Activated naive CD4-positive, alpha-beta T cell treated with anti-CD3 and anti-CD28 coated beads for 36 hours (primary cell): ENCODE measurements at regions not wholly inside any gene's neighbourhood (a gene's known extent, or its start where the extent isn't known, plus 50 kb on each side); places are given as distances from the start of the nearest gene placed in this dataset.
"Not testable (repeated sequence)": the region's sequence is repeated elsewhere in the genome, so short reads cannot be mapped to it uniquely, and the experiment has no call there.

Experiments used
- CTCF ChIA-PET: fragments of 350-600 bp; sonication (Branson Sonifier 250); formaldehyde crosslinking; loops from one replicate; lab custom pipeline; 2021; ENCODE audit warnings: antibody characterized with exemption; lab: Charles Lee
- DNase-seq: peaks from one replicate; pipeline ENCODE4 v3.0.0-alpha.2; 2020
- H3K27ac Mint-ChIP-seq: one replicate; pipeline ENCODE4 v1.8.0; 2021; ENCODE audit warnings: mild to moderate bottlenecking, mixed read lengths
- H3K27me3 Mint-ChIP-seq: one replicate; pipeline ENCODE4 v1.8.0; 2021; ENCODE audit warnings: low read depth, mixed read lengths
- H3K36me3 Mint-ChIP-seq: one replicate; pipeline ENCODE4 v1.8.0; 2021; ENCODE audit warnings: low read depth, mixed read lengths
- H3K4me1 Mint-ChIP-seq: one replicate; pipeline ENCODE4 v1.8.0; 2021; ENCODE audit warnings: low read depth, mixed read lengths
- H3K4me3 Mint-ChIP-seq: one replicate; pipeline ENCODE4 v1.8.0; 2021; ENCODE audit warnings: mild to moderate bottlenecking, moderate library complexity, mixed read lengths
- H3K9me3 Mint-ChIP-seq: one replicate; pipeline ENCODE4 v1.8.0; 2021; ENCODE audit warnings: mixed read lengths
- intact Hi-C: fragments of 100-400 bp; cut with micrococcal nuclease; formaldehyde crosslinking; loops from one replicate; pipeline ENCODE4 v1.15.1; 2023

DNA sequence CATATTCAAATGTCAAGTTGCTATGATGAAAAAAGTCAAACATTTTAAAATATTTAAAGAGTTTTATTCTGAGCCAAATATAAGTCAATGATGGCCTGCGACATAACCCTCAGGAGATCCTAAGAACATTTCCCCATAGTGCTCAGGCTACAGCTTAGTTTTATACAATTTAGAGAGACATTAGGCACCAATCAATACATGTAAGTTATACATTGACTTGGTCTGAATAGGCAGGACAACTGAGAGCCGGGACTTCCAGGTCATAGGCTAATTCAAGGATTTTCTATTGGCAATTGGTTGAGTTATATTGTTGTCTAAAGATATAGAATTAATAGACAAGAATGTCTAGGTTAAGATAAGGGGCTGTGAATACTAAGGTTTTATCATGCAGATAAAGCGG is 64.5 kb downstream of the UGT2B28 start:
- H3K9me3 Mint-ChIP-seq, CTCF ChIA-PET, H3K27me3 Mint-ChIP-seq, H3K36me3 Mint-ChIP-seq, H3K4me3 Mint-ChIP-seq, H3K27ac Mint-ChIP-seq, DNase-seq, intact Hi-C loops, H3K4me1 Mint-ChIP-seq: not testable (repeated sequence)

DNA sequence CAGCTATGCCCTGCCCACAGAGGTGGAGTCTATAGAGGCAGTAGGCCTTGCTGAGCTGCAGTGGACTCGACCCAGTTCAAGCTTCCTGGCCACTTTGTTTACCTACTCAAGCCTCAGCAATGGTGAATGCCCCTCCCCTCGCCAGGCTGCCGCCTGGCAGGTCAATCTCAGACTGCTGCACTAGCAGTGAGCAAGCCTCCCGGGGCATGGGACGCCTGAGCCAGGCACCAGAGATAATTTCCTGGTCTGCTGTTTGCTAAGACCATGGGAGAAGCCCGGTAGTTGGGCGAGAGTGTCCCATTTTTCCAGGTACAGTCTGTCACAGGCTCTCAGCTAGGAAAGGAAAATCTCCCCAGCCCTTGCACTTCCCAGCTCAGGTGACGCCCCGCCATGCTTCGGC is 68.5 kb downstream of the UGT2B28 start:
- H3K27me3 Mint-ChIP-seq, H3K27ac Mint-ChIP-seq, H3K4me1 Mint-ChIP-seq, DNase-seq, intact Hi-C loops, H3K9me3 Mint-ChIP-seq, H3K4me3 Mint-ChIP-seq, CTCF ChIA-PET, H3K36me3 Mint-ChIP-seq: not testable (repeated sequence)

DNA sequence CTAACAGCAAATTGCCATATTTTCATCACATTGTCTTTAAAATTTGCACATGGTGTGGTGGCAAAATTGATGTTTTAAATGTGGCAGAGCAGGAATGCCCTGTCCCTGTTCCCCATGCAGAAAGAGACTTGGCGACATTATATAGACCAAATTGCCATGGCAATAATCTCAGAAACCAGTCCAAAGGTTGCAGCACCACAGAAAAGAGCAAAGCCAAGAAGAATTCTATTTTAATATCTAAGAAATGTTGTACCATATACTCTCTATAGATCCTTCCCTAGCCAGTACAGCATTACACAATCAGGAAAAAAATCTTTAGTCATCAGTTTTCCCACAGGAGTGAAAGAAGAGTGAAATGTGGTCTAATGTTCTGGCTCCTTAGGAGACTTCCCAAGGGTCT is 80.0 kb downstream of the UGT2B28 start:
- H3K4me1 Mint-ChIP-seq = no peaks in the 10 kb centered on the region
- CTCF ChIA-PET = no interaction called here
- H3K36me3 Mint-ChIP-seq = no peaks in the 10 kb centered on the region
- no peaks in the 10 kb centered on the region for H3K9me3 Mint-ChIP-seq
- intact Hi-C loops = no loop called here
- DNase-seq = no peak
- H3K27ac Mint-ChIP-seq = no peak overlapping the region
- no peak overlapping the region for H3K4me3 Mint-ChIP-seq
- H3K27me3 Mint-ChIP-seq = no peaks in the 10 kb centered on the region

DNA sequence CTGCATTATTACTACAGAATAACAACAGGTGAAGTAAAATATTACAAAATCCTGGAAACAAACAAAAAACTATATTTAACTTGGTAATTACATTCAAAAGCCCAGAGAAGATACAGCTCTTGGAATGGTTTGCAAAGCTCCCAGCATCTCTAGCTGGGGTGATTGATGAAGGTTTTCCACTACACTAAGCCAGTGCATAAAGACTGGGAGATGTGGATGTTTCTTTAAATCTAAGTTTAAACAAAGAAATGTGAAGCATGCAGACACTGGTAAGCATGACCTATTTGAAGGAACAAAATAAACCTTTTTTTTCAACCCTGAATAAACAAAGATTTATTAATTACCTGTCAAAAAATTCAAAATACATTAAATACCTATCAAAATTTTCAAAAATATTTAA is 80.5 kb downstream of the UGT2B28 start:
- H3K9me3 Mint-ChIP-seq, intact Hi-C loops, H3K4me1 Mint-ChIP-seq, H3K36me3 Mint-ChIP-seq, CTCF ChIA-PET, DNase-seq, H3K27me3 Mint-ChIP-seq, H3K4me3 Mint-ChIP-seq, H3K27ac Mint-ChIP-seq: not testable (repeated sequence)

DNA sequence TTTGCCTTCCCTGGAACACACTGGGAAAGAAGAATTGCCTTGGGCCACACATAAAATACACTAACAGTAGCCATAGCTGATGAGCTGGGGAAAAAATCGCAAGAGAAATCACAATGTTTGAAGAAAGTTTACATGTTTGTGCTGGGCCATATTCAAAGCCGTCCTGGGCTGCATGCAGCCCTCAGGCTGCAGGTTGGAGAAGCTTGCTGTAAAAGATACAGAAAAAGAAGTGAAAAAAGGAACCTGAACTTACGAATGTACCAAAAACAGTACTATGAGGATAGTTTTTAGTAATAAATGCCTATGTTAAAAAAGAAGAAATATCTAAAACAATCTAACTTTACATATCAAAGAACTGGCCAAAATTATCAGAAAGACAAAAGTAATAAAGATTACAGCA is 82.1 kb downstream of the UGT2B28 start:
- Mint-ChIP-seq H3K27ac (no peak overlapping the region), H3K9me3 (no peaks in the 10 kb centered on the region), H3K27me3 (no peaks in the 10 kb centered on the region), H3K4me3 (no peak overlapping the region), H3K36me3 (no peaks in the 10 kb centered on the region), H3K4me1 (no peaks in the 10 kb centered on the region)
- no peak for DNase-seq
- intact Hi-C loops = no loop called here
- CTCF ChIA-PET = no interaction called here

DNA sequence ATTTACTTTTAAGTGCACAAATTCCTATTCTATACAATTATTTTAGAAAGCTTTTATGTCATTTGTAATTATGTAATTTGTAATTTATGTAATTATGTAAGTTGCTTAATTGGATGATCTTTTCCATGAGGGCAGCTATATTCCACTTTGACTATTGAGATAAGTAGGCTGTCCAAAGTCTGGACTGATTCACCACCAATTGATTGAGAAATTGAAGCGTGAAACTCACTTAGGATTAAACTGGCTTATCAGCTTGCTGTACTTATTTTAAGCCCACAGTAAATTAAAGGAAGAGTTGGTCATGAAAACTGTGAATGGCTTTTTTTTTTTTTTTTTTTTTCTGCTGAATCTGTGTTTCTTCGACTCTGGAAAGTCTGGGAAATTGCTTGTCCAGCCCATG is 87.4 kb downstream of the UGT2B28 start:
- H3K27ac Mint-ChIP-seq, H3K27me3 Mint-ChIP-seq, CTCF ChIA-PET, H3K36me3 Mint-ChIP-seq, H3K4me1 Mint-ChIP-seq, DNase-seq, H3K4me3 Mint-ChIP-seq, H3K9me3 Mint-ChIP-seq, intact Hi-C loops: not testable (repeated sequence)

DNA sequence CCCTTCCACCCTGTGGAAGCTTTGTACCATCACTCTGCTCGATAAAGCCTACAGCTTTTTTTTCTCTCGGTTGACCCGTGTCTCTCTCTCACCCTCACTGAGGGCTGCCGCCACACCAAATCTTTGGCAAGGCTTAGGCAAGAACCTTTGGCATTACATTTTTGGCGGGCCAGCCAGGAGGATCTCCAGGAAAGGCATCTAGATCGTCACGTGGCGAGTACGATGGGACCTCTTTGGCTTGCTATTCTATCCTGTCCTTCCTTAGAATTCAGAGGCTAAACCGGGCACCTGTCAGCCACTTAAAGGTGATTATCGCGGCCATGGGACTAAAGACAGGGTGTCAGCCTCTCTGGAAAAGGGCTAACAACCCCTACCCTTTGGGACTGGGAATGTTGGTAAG is 96.2 kb downstream of the UGT2B28 start:
- H3K36me3 Mint-ChIP-seq = no peaks in the 10 kb centered on the region
- no peaks in the 10 kb centered on the region for H3K4me1 Mint-ChIP-seq
- CTCF ChIA-PET = no interaction called here
- intact Hi-C loops = no loop called here
- H3K27ac Mint-ChIP-seq = no peak overlapping the region
- H3K9me3 Mint-ChIP-seq = peaks cover under 1% of the 10 kb centered on the region
- DNase-seq = no peak
- H3K27me3 Mint-ChIP-seq = no peaks in the 10 kb centered on the region
- H3K4me3 Mint-ChIP-seq = no peak overlapping the region

DNA sequence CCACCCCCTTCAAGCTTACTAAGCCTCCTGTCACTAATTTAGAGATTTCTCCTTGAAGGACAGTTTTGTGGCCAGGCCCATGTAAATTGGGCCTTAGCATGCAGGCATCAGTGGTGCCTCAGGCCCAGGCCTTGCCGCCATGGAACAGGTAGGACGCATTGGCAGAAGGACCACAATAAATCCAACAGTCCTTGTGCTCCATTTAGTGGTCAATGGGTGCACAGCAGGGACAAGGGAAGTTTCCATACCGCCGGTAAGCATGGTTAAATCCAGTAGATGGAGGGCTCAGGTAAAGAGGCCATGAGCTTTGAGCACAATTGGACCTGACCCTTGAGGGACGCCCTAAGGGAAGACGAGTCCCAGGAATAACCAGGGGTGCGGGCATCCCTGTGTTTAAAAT is 97.3 kb downstream of the UGT2B28 start:
- no peak for DNase-seq
- no peaks in the 10 kb centered on the region for H3K4me1 Mint-ChIP-seq
- intact Hi-C loops = no loop called here
- no peaks in the 10 kb centered on the region for H3K27me3 Mint-ChIP-seq
- no peak overlapping the region for H3K4me3 Mint-ChIP-seq
- CTCF ChIA-PET = no interaction called here
- peaks cover 2% of the 10 kb centered on the region for H3K9me3 Mint-ChIP-seq
- H3K27ac Mint-ChIP-seq = no peak overlapping the region
- no peaks in the 10 kb centered on the region for H3K36me3 Mint-ChIP-seq

DNA sequence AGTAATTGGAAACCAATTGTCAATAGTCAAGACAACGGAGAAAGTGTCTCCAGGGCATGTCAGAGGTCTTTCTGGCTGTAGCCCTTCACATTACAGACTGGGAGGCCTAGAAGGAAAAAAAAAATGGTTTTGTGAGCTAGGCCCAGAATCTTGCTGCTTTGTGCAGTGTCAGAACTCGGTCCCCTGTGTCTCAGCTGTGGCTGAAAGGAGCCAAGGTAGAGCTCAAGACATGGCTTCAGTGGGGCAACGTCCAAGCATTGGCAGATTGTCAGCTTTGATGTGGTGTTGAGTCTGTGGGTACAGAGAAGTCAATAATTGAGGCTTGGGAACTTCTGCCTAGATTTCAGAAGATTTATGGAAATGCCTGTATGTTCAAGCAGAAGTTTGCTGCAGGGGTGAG is 103.0 kb downstream of the UGT2B28 start:
- Mint-ChIP-seq H3K4me3 (no peak overlapping the region), H3K36me3 (no peaks in the 10 kb centered on the region), H3K9me3 (peaks cover 2% of the 10 kb centered on the region), H3K27ac (no peak overlapping the region), H3K4me1 (no peaks in the 10 kb centered on the region), H3K27me3 (no peaks in the 10 kb centered on the region)
- DNase-seq = no peak
- CTCF ChIA-PET = no interaction called here
- intact Hi-C loops = loop anchor here (2.0 kb wide), 1 partner anchor 162 kb away; no protein-coding TSS in a partner anchor

DNA sequence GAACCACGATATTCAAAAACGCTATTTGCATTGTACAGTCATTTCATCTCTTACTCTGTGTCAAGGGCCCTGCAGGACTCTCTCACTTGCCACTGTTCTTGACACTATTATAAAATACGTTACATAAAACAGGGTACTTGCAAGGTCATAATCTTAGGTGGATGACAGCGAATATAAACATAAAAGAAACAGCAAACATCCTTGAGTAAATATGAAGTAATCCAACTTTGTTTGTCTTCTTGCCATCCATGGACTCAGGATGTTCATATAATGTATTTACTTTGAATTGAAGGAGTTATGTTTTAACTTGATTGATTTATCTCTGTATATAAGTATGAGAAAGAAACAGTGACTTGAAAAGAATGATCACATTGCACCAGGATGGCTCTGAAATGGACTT is 106.6 kb downstream of the UGT2B4 start:
- H3K4me1 Mint-ChIP-seq, H3K27ac Mint-ChIP-seq, H3K9me3 Mint-ChIP-seq, CTCF ChIA-PET, H3K4me3 Mint-ChIP-seq, H3K27me3 Mint-ChIP-seq, DNase-seq, intact Hi-C loops, H3K36me3 Mint-ChIP-seq: not testable (repeated sequence)

DNA sequence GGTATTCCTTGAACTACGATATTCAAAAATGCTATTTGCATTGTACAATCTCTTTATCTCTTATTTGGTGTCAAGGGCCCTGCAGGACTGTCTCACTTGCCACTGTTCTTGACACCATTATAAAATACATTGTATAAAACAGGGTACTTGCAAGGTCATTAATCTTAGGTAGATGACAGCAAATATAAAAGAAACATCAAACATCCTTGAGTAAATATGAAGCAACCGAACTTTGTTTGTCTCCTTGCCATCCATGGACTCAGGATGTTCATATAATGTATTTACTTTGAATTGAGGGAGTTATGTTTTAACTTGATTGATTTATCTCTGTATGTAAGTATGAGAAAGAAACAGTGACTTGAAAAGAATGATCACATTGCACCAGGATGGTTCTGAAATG is 87.3 kb downstream of the UGT2B4 start:
- CTCF ChIA-PET = no interaction called here
- intact Hi-C loops = no loop called here
- DNase-seq = no peak
- H3K27me3 Mint-ChIP-seq = no peaks in the 10 kb centered on the region
- H3K4me1 Mint-ChIP-seq = no peaks in the 10 kb centered on the region
- no peak overlapping the region for H3K4me3 Mint-ChIP-seq
- no peaks in the 10 kb centered on the region for H3K36me3 Mint-ChIP-seq
- no peaks in the 10 kb centered on the region for H3K9me3 Mint-ChIP-seq
- no peak overlapping the region for H3K27ac Mint-ChIP-seq

DNA sequence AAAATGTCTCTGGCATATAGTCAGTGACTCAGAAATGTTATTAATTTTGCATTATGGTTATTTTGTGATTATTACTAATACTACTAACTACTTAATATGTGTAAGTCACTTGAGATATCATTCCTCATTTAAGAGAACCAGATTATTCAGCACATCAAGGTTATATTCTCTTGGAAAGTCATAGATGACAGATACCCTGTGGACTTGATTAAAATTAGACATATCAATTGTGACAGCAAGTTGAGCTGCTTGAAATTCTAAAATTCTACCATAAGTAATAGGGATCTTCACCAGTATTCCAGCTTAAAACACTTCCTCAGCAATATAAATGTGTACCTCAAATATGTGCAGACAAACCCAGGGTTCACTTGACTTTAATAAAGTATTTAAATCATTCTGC is 83.7 kb downstream of the UGT2B4 start:
- H3K27ac Mint-ChIP-seq, H3K9me3 Mint-ChIP-seq, DNase-seq, H3K4me3 Mint-ChIP-seq, intact Hi-C loops, H3K4me1 Mint-ChIP-seq, H3K27me3 Mint-ChIP-seq, H3K36me3 Mint-ChIP-seq, CTCF ChIA-PET: not testable (repeated sequence)

DNA sequence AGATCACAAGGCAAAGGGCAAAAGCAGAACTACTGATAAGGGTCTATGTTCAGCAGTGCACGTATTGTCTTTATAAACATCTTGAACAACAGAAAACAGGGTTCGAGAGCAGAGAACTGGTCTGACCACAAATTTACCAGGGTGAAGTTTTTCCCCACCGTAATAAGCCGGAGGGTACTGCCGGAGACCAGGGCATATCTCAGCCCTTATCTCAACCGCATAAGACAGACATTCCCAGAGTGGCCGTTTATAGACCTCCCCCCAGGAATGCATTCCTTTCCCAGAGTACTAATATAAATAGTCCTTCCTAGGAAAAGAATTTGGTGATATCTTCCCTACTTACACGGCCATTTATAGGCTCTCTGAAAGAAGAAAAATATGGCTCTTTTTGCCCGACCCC is 71.0 kb downstream of the UGT2B4 start:
- H3K4me3 Mint-ChIP-seq, H3K27me3 Mint-ChIP-seq, CTCF ChIA-PET, H3K27ac Mint-ChIP-seq, intact Hi-C loops, H3K36me3 Mint-ChIP-seq, DNase-seq, H3K4me1 Mint-ChIP-seq: not testable (repeated sequence)
- peaks cover 13% of the 10 kb centered on the region for H3K9me3 Mint-ChIP-seq
